Lung (tissue), 11 donors: ENCODE measurements at regions not wholly inside any gene's neighbourhood (a gene's known extent, or its start where the extent isn't known, plus 50 kb on each side); places are given as distances from the start of the nearest gene placed in this dataset.

Source experiments
- ATAC-seq: fragments of 200-7000 bp; cut with Tn5 transposase; one replicate; pipeline ENCODE4 v1.9.1; 2020; ENCODE audit warnings: moderate number of reproducible peaks; ENCODE audit not compliant: insufficient read depth, low FRiP score
- DNase-seq, 3 donors: peaks; one replicate each; pipeline ENCODE4 v3.0.0-alpha.2; 2013 to 2017
- H3K27ac ChIP-seq, 2 donors: one replicate each; pipeline ENCODE4 v1.5.1; 2013; ENCODE audit warnings: mild to moderate bottlenecking in 2 of 2, moderate library complexity in 2 of 2, control low read depth in 1 of 2, inconsistent platforms in 1 of 2, low read depth in 1 of 2, low read length in 1 of 2
- H3K27me3 ChIP-seq, 3 donors: one replicate each; pipeline ENCODE4 v1.5.1; 2013; ENCODE audit warnings: low read length in 2 of 3; ENCODE audit not compliant: control insufficient read depth in 3 of 3, insufficient read depth in 3 of 3
- H3K36me3 ChIP-seq, 4 donors: one replicate each; pipeline ENCODE4 v1.5.1; 2013; ENCODE audit warnings: low read length in 4 of 4, mild to moderate bottlenecking in 1 of 4, moderate library complexity in 1 of 4; ENCODE audit not compliant: control insufficient read depth in 4 of 4, insufficient read depth in 4 of 4
- H3K4me1 ChIP-seq, 5 donors: one replicate each; pipeline ENCODE4 v1.5.1; 2013; ENCODE audit warnings: low read length in 5 of 5, mild to moderate bottlenecking in 2 of 5, moderate library complexity in 1 of 5; ENCODE audit not compliant: control insufficient read depth in 5 of 5, insufficient read depth in 5 of 5
- H3K4me3 ChIP-seq: one replicate; pipeline ENCODE4 v1.5.1; 2013; ENCODE audit warnings: mild to moderate bottlenecking, control low read depth, moderate library complexity
- H3K9ac ChIP-seq, 2 donors: one replicate each; pipeline ENCODE4 v1.5.1; 2013; ENCODE audit warnings: low read length in 2 of 2, control low read depth in 1 of 2; ENCODE audit not compliant: insufficient read depth in 1 of 2
- H3K9me3 ChIP-seq, 4 donors: one replicate each; pipeline ENCODE4 v1.5.1; 2013; ENCODE audit warnings: low read length in 3 of 4, mild to moderate bottlenecking in 1 of 4, moderate library complexity in 1 of 4; ENCODE audit not compliant: control insufficient read depth in 4 of 4, insufficient read depth in 3 of 4
- CTCF ChIP-seq: IDR thresholded peaks from 2 replicates; pipeline ENCODE4 v1.5.1; 2012; ENCODE audit warnings: mild to moderate bottlenecking; ENCODE audit errors: control extremely low read depth, extremely low read depth
- WGBS, 2 donors: extraction: QIAGEN DNeasy Blood & Tissue Kit; methylation state at CpG; one replicate each; pipeline ENCODE4 v1.1.7; 2013; 5-methylcytosine and 5-hydroxymethylcytosine counted together
- donor health status: control.
- donor health status: control.
- donor health status: Bipolar disorder and iron deficiency.
- donor health status: healthy.
- donor health status: DM: yes; HTN: yes; CAD: no.

- H3K4me3 ChIP-seq = no peak overlapping the region
- H3K4me1 ChIP-seq = no peaks in the 10 kb centered on the region
- H3K27me3 ChIP-seq = no peaks in the 10 kb centered on the region
- no peak overlapping the region for H3K9ac ChIP-seq
- H3K9me3 ChIP-seq = no peaks in the 10 kb centered on the region
- DNase-seq = no peak
- ATAC-seq = no peak
- no peaks in the 10 kb centered on the region for H3K36me3 ChIP-seq
- H3K27ac ChIP-seq = no peak overlapping the region
- no peak for TF ChIP-seq CTCF
These were observed 1229.9 kb downstream of the MAT2B start for GRCh38 chr5:164735334-164735733.

GRCh38 chr5:164741376-164741775 lies 1236.0 kb downstream of the MAT2B start:
- Histone ChIP-seq H3K4me1 (no peaks in the 10 kb centered on the region), H3K9ac (no peak overlapping the region), H3K27me3 (no peaks in the 10 kb centered on the region), H3K9me3 (no peaks in the 10 kb centered on the region), H3K27ac (no peak overlapping the region), H3K36me3 (no peaks in the 10 kb centered on the region), H3K4me3 (no peak overlapping the region)
- 84 to 88% methylated on average over 3 of the region's 3 CpGs for WGBS, 2 donors
- no peak for TF ChIP-seq CTCF
- DNase-seq (no peak), ATAC-seq (no peak)

GRCh38 chr5:164742025-164742424 lies 1236.6 kb downstream of the MAT2B start:
- ATAC-seq = no peak
- Histone ChIP-seq H3K27me3 (no peaks in the 10 kb centered on the region), H3K4me3 (no peak overlapping the region), H3K9ac (no peak overlapping the region), H3K9me3 (no peaks in the 10 kb centered on the region), H3K4me1 (no peaks in the 10 kb centered on the region), H3K27ac (no peak overlapping the region), H3K36me3 (no peaks in the 10 kb centered on the region)
- DNase-seq = no peak
- 38 to 55% methylated on average over 5 of the region's 5 CpGs for WGBS, 2 donors
- no peak for TF ChIP-seq CTCF

GRCh38 chr5:164746723-164747122 lies 1241.3 kb downstream of the MAT2B start:
- no peak for DNase-seq
- ATAC-seq = no peak
- Histone ChIP-seq H3K27me3 (no peaks in the 10 kb centered on the region), H3K27ac (no peak overlapping the region), H3K4me1 (no peaks in the 10 kb centered on the region), H3K4me3 (no peak overlapping the region), H3K36me3 (no peaks in the 10 kb centered on the region), H3K9ac (no peak overlapping the region), H3K9me3 (no peaks in the 10 kb centered on the region)
- no peak for TF ChIP-seq CTCF
